ENCODE measurements at regions not wholly inside any gene's neighbourhood (a gene's known extent, or its start where the extent isn't known, plus 50 kb on each side); places are given as distances from the start of the nearest gene placed in this dataset.

DNA sequence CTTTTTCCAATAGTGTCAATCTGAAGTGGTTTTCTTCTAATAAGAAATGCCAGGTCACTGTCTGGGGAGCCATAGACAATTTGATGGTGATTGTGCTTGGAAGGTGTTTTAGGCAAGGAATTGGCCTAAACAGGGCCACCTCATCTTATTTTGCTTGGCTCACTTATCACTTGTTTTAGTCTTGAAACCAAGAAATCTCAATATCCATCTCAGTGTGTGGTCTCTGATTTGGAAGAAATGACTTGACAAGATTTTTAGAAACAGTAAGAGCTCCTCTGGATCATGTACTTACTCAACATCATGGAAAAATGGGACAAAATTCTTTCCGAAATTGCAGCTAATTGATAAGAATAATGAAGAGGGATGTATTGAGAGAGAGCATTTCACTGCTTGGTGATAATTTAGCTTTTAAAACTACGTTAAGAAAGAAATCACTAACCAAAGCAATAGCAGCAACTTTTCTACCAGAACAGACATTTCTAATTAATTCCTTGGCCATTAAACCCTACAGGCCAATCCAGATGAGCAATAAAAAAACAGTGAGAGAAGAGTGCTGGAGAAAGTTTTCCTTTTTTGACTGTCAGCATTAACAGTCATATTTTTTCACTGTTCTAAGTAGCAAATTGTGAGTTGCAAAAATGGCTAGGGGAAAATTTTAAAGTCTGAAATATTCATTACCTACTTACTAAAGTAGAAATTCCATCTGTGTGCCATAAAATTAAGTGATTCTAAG lies 157.3 kb downstream of the AEBP2 start:
- ChIA-PET CTCF (no interaction called here), POLR2A (no interaction called here), RAD21 (ENCODE audit: low non-redundant PET in 1 of 2, low total read pairs in 2 of 2, uncharacterized antibody in 2 of 2, unreplicated experiment in 2 of 2) (no interaction called here)
- DNase-seq (ENCODE audit: low read depth, low spot score) (no peak), ATAC-seq (no peak)
- H3K79me2 ChIP-seq (ENCODE audit: insufficient read depth, low read length): no peaks in the 10 kb centered on the region
- TF ChIP-seq, protein P1, sequence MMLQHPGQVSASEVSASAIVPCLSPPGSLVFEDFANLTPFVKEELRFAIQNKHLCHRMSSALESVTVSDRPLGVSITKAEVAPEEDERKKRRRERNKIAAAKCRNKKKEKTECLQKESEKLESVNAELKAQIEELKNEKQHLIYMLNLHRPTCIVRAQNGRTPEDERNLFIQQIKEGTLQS (IDR thresholded peaks at IDR 0.05): no peak
- TF ChIP-seq JUND (IDR thresholded peaks at IDR 0.05) (no peak), ZFX (IDR thresholded peaks at IDR 0.05) (no peak), EZH2phosphoT487 (IDR thresholded peaks at IDR 0.05; ENCODE audit: borderline replicate concordance) (no peak), FOSL1 (IDR thresholded peaks at IDR 0.05; ENCODE audit: low read depth) (no peak)
- no peaks in the 10 kb centered on the region for H3K36me3 ChIP-seq (ENCODE audit: control insufficient read depth in 1 of 2, insufficient read depth in 2 of 2, low read length in 2 of 2)
- H3K4me2 ChIP-seq (ENCODE audit: low read length): no peak overlapping the region
- no peaks in the 10 kb centered on the region for H3K4me1 ChIP-seq (ENCODE audit: control insufficient read depth in 1 of 2, insufficient read depth in 2 of 2, low read length in 2 of 2)
- intact Hi-C loops (cut with micrococcal nuclease): no loop called here
- no peak overlapping the region for H2AFZ ChIP-seq (ENCODE audit: low read depth, low read length, poor library complexity, severe bottlenecking)
- no peaks in the 10 kb centered on the region for H3K27me3 ChIP-seq (ENCODE audit: insufficient read depth, low read length)
- H4K20me1 ChIP-seq (ENCODE audit: insufficient read depth): no peaks in the 10 kb centered on the region
- no peaks in the 10 kb centered on the region for H3K9me2 ChIP-seq (ENCODE audit: insufficient read depth)
- H3K9me3 ChIP-seq (ENCODE audit: control insufficient read depth in 1 of 2, insufficient read depth in 1 of 2, low read depth in 1 of 2, low read length in 2 of 2): no peaks in the 10 kb centered on the region
- no peak overlapping the region for H3K4me3 ChIP-seq (replicated peaks in 1 of 2; ENCODE audit: low read depth in 1 of 2, low read length in 2 of 2)
- no TSS peak for BruUV-seq (replicated peaks)
- H3K27ac ChIP-seq (ENCODE audit: low read depth, low read length): no peak overlapping the region
- no peak overlapping the region for H3K9ac ChIP-seq (ENCODE audit: low read length)

DNA sequence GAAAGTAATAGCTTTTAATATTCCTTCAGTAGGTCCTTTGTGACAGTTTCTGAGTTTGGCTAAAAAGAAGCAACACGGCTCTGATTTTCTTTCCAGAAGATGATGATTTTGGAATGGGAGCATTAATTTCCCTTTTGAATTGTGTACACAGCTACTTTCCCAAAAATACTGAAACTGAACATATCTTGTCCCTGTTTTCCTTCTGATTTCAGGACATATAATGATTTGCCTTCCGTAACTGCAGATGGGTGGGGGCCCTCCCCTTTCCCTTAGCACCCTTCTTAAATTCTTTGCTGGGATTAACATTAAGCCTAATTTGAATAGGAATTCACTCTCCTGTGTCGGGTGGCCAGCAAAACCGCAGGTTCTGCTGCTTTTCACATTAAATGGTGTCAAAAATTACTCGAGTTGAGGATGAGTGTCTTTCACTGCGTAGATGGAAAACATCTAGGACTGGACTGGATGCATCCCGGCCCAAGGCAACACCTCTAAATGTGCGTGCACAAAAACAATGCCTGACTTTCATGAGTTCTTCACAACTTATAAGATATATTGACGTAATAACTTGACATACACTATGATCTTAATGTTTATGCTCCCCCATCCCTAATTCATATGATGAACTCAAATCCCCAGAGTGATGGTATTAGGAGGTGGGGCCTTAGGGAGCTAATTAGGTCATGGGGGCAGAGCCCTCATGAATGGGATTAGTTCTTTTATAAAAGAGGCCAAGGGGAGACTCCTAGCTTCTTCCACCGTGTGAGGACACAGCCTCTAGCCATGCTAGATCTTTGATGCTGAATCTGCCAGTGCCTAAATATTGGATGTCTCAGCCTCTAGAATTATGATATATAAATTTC lies 158.1 kb downstream of the AEBP2 start:
- no peaks in the 10 kb centered on the region for H3K27me3 ChIP-seq (ENCODE audit: insufficient read depth, low read length)
- no peaks in the 10 kb centered on the region for H3K36me3 ChIP-seq (ENCODE audit: control insufficient read depth in 1 of 2, insufficient read depth in 2 of 2, low read length in 2 of 2)
- intact Hi-C loops (cut with micrococcal nuclease): no loop called here
- no peak overlapping the region for H3K4me2 ChIP-seq (ENCODE audit: low read length)
- ChIA-PET RAD21 (ENCODE audit: low non-redundant PET in 1 of 2, low total read pairs in 2 of 2, uncharacterized antibody in 2 of 2, unreplicated experiment in 2 of 2) (no interaction called here), POLR2A (no interaction called here), CTCF (no interaction called here)
- H4K20me1 ChIP-seq (ENCODE audit: insufficient read depth): no peaks in the 10 kb centered on the region
- TF ChIP-seq CBX3 (IDR thresholded peaks at IDR 0.05; ENCODE audit: low read depth): no peak
- no peak for TF ChIP-seq SIN3A (IDR thresholded peaks at IDR 0.05; ENCODE audit: low read depth)
- no peak for TF ChIP-seq POLR2A (IDR thresholded peaks at IDR 0.05; ENCODE audit: borderline replicate concordance, extremely low read depth, insufficient read depth, insufficient read length)
- TF ChIP-seq, protein P2, sequence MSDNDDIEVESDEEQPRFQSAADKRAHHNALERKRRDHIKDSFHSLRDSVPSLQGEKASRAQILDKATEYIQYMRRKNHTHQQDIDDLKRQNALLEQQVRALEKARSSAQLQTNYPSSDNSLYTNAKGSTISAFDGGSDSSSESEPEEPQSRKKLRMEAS (IDR thresholded peaks at IDR 0.05): no peak
- TF ChIP-seq CEBPB (IDR thresholded peaks at IDR 0.05; ENCODE audit: low read depth): no peak
- no peak for TF ChIP-seq POLR2AphosphoS5 (IDR thresholded peaks at IDR 0.05; ENCODE audit: low read depth, low read length)
- no peak for TF ChIP-seq RAD21 (IDR thresholded peaks at IDR 0.05; ENCODE audit: low read depth)
- TF ChIP-seq ELF1 (IDR thresholded peaks at IDR 0.05; ENCODE audit: borderline replicate concordance, low read depth): no peak
- no peak overlapping the region for H3K9ac ChIP-seq (ENCODE audit: low read length)
- ATAC-seq: no peak
- no peak overlapping the region for H3K4me3 ChIP-seq (replicated peaks in 1 of 2; ENCODE audit: low read depth in 1 of 2, low read length in 2 of 2)
- H3K4me1 ChIP-seq (ENCODE audit: control insufficient read depth in 1 of 2, insufficient read depth in 2 of 2, low read length in 2 of 2): no peaks in the 10 kb centered on the region
- no peaks in the 10 kb centered on the region for H3K9me3 ChIP-seq (ENCODE audit: control insufficient read depth in 1 of 2, insufficient read depth in 1 of 2, low read depth in 1 of 2, low read length in 2 of 2)
- no peaks in the 10 kb centered on the region for H3K79me2 ChIP-seq (ENCODE audit: insufficient read depth, low read length)
- no peaks in the 10 kb centered on the region for H3K9me2 ChIP-seq (ENCODE audit: insufficient read depth)
- no peak for DNase-seq (ENCODE audit: low read depth, low spot score)
- H3K27ac ChIP-seq (ENCODE audit: low read depth, low read length): no peak overlapping the region
- no TSS peak for BruUV-seq (replicated peaks)
- H2AFZ ChIP-seq (ENCODE audit: low read depth, low read length, poor library complexity, severe bottlenecking): no peak overlapping the region
